Sigmoid colon (tissue), 4 donors: ENCODE measurements at regions not wholly inside any gene's neighbourhood (a gene's known extent, or its start where the extent isn't known, plus 50 kb on each side); places are given as distances from the start of the nearest gene placed in this dataset.

ENCODE experiments used
- CTCF ChIP-seq, 4 experiments: fragments of 450-650 bp in 3 of 4; fragments of 200-600 bp in 1 of 4; IDR thresholded peaks; one replicate each; pipeline ENCODE4 v1.5.1; 2016 to 2019; ENCODE audit warnings: antibody characterized with exemption in 4 of 4, mild to moderate bottlenecking in 3 of 4, moderate library complexity in 2 of 4
- EP300 ChIP-seq, 4 donors: sonication (generic); formaldehyde crosslinking; IDR thresholded peaks; one replicate each; pipeline ENCODE4 v1.6.1; 2017; ENCODE audit warnings: antibody characterized with exemption in 4 of 4
- POLR2A ChIP-seq, 2 donors: fragments of 450-650 bp; IDR thresholded peaks; one replicate each; pipeline ENCODE4 v1.6.1; 2016; ENCODE audit warnings: antibody characterized with exemption in 2 of 2, mild to moderate bottlenecking in 2 of 2, moderate library complexity in 2 of 2

- TF ChIP-seq CTCF (IDR thresholded peaks at IDR 0.05) (no peak), POLR2A (IDR thresholded peaks at IDR 0.05) (no peak), EP300 (IDR thresholded peaks at IDR 0.05) (no peak)
Measured at GRCh38 chr4:22253431-22253830, 262.4 kb downstream of the ADGRA3 start.
